Transverse colon (tissue), 4 donors: ENCODE measurements at regions not wholly inside any gene's neighbourhood (a gene's known extent, or its start where the extent isn't known, plus 50 kb on each side); places are given as distances from the start of the nearest gene placed in this dataset.

Experiments used
- CTCF ChIP-seq, 5 experiments: fragments of 200-600 bp in 3 of 5; fragments of 450-650 bp in 2 of 5; sonication (generic) in 3 of 5; IDR thresholded peaks; 1 replicate in 2 of 5; 2 replicates in 3 of 5; pipeline ENCODE4 v1.5.1; 2016 to 2017; ENCODE audit warnings: antibody characterized with exemption in 5 of 5, inconsistent platforms in 3 of 5, mild to moderate bottlenecking in 2 of 5, moderate library complexity in 1 of 5
- POLR2A ChIP-seq: fragments of 450-650 bp; IDR thresholded peaks from one replicate; pipeline ENCODE4 v1.6.1; 2016; ENCODE audit warnings: antibody characterized with exemption, mild to moderate bottlenecking, moderate library complexity
- POLR2AphosphoS5 ChIP-seq, 3 donors: sonication (generic); formaldehyde crosslinking; IDR thresholded peaks; one replicate each; pipeline ENCODE4 v1.6.1; 2016; ENCODE audit warnings: antibody characterized with exemption in 3 of 3

- TF ChIP-seq CTCF (IDR thresholded peaks at IDR 0.05) (no peak), POLR2AphosphoS5 (IDR thresholded peaks at IDR 0.05) (no peak), POLR2A (no peak)
Measured at GRCh38 chr5:102080288-102080687, 215.8 kb downstream of the SLCO4C1 start.
